DND-41 (cell line): ENCODE measurements at regions not wholly inside any gene's neighbourhood (a gene's known extent, or its start where the extent isn't known, plus 50 kb on each side); places are given as distances from the start of the nearest gene placed in this dataset.

Experiments
- ATAC-seq: fragments of 200-7000 bp; cut with Tn5 transposase; 3 replicates; pipeline ENCODE4 v1.9.1; 2021; ENCODE audit warnings: low read depth; ENCODE audit not compliant: insufficient read depth
- DNase-seq: peaks from one replicate; pipeline ENCODE4 v3.0.0-alpha.2; 2020
- H2AFZ ChIP-seq: 2 replicates; pipeline ENCODE4 v1.6.0; 2012; ENCODE audit warnings: low read depth, low read length
- H3K27ac ChIP-seq: 2 replicates; pipeline ENCODE4 v1.5.1; 2012; ENCODE audit warnings: low read length, inconsistent platforms
- H3K27me3 ChIP-seq: fragments of 200-600 bp; sonication (generic); 2 replicates; pipeline ENCODE4 v1.6.0; 2012; ENCODE audit warnings: low read length, mild to moderate bottlenecking, inconsistent platforms; ENCODE audit not compliant: insufficient read depth, poor library complexity
- H3K36me3 ChIP-seq: 2 replicates; pipeline ENCODE4 v1.5.1; 2012; ENCODE audit warnings: low read length, inconsistent platforms; ENCODE audit not compliant: insufficient read depth
- H3K4me1 ChIP-seq: 2 replicates; pipeline ENCODE4 v1.5.1; 2012; ENCODE audit warnings: mild to moderate bottlenecking, low read length; ENCODE audit not compliant: insufficient read depth
- H3K4me2 ChIP-seq: 2 replicates; pipeline ENCODE4 v1.6.0; 2012; ENCODE audit warnings: mild to moderate bottlenecking, moderate library complexity, low read length, inconsistent platforms; ENCODE audit not compliant: insufficient read depth
- H3K4me3 ChIP-seq, 2 experiments: fragments of 200-600 bp in 1 of 2; shearing (Covaris generic) in 1 of 2; 2 replicates each; pipeline ENCODE4 v1.5.1; 2012 to 2016; ENCODE audit warnings: inconsistent platforms in 2 of 2, low read length in 2 of 2, mild to moderate bottlenecking in 2 of 2, low read depth in 1 of 2, moderate library complexity in 1 of 2
- H3K79me2 ChIP-seq: 2 replicates; pipeline ENCODE4 v1.6.0; 2012; ENCODE audit warnings: low read length, inconsistent platforms; ENCODE audit not compliant: insufficient read depth
- H3K9ac ChIP-seq: 2 replicates; pipeline ENCODE4 v1.6.0; 2012; ENCODE audit warnings: low read depth, mild to moderate bottlenecking, inconsistent platforms, low read length, moderate library complexity
- H3K9me3 ChIP-seq: 2 replicates; pipeline ENCODE4 v1.5.1; 2012; ENCODE audit warnings: low read length, moderate library complexity, mild to moderate bottlenecking, inconsistent platforms; ENCODE audit not compliant: insufficient read depth, severe bottlenecking
- H4K20me1 ChIP-seq: 2 replicates; pipeline ENCODE4 v1.6.0; 2012; ENCODE audit warnings: low read length; ENCODE audit not compliant: insufficient read depth
- CTCF ChIP-seq: IDR thresholded peaks from 2 replicates; pipeline ENCODE4 v1.5.1; 2012; ENCODE audit warnings: borderline replicate concordance, low read length, moderate library complexity, mild to moderate bottlenecking; ENCODE audit not compliant: poor library complexity, severe bottlenecking; ENCODE audit errors: extremely low read depth
- EZH2 ChIP-seq: IDR thresholded peaks from 3 replicates; pipeline ENCODE4 v1.6.1; 2012; ENCODE audit warnings: borderline replicate concordance, low read depth, mild to moderate bottlenecking, moderate library complexity, low read length, inconsistent platforms; ENCODE audit not compliant: severe bottlenecking

- Histone ChIP-seq H3K9ac (no peak overlapping the region), H3K36me3 (no peaks in the 10 kb centered on the region), H3K4me1 (no peaks in the 10 kb centered on the region), H4K20me1 (no peaks in the 10 kb centered on the region), H3K9me3 (no peaks in the 10 kb centered on the region), H2AFZ (no peak overlapping the region), H3K4me3 (no peak overlapping the region), H3K27me3 (no peaks in the 10 kb centered on the region), H3K27ac (no peak overlapping the region), H3K4me2 (no peak overlapping the region), H3K79me2 (no peaks in the 10 kb centered on the region)
- ATAC-seq (no peak), DNase-seq (no peak)
- TF ChIP-seq EZH2 = no peak
- TF ChIP-seq CTCF = no peak
These were observed 539.7 kb downstream of the AACS start for GRCh38 chr12:125604976-125605375.

GRCh38 chr12:125606312-125606711 lies 541.1 kb downstream of the AACS start:
- Histone ChIP-seq H3K4me1 (no peaks in the 10 kb centered on the region), H3K4me3 (no peak overlapping the region), H3K27me3 (no peaks in the 10 kb centered on the region), H3K27ac (no peak overlapping the region), H4K20me1 (no peaks in the 10 kb centered on the region), H3K9ac (no peak overlapping the region), H3K79me2 (no peaks in the 10 kb centered on the region), H3K36me3 (no peaks in the 10 kb centered on the region), H3K4me2 (no peak overlapping the region), H2AFZ (no peak overlapping the region), H3K9me3 (no peaks in the 10 kb centered on the region)
- no peak for TF ChIP-seq EZH2
- TF ChIP-seq CTCF = no peak
- DNase-seq (no peak), ATAC-seq (no peak)

- no peak for ATAC-seq
- Histone ChIP-seq H3K27me3 (no peaks in the 10 kb centered on the region), H3K4me2 (no peak overlapping the region), H3K9ac (no peak overlapping the region), H2AFZ (no peak overlapping the region), H3K36me3 (no peaks in the 10 kb centered on the region), H3K79me2 (no peaks in the 10 kb centered on the region), H3K4me3 (no peak overlapping the region), H3K9me3 (no peaks in the 10 kb centered on the region), H3K4me1 (no peaks in the 10 kb centered on the region), H4K20me1 (no peaks in the 10 kb centered on the region), H3K27ac (no peak overlapping the region)
- TF ChIP-seq EZH2 = no peak
- no peak for TF ChIP-seq CTCF
- DNase-seq = no peak
These were observed 545.1 kb downstream of the AACS start for GRCh38 chr12:125610292-125610691.

- no peak for ATAC-seq
- no peak overlapping the region for H3K27ac ChIP-seq
- H3K4me3 ChIP-seq = no peak overlapping the region
- H4K20me1 ChIP-seq = no peaks in the 10 kb centered on the region
- no peaks in the 10 kb centered on the region for H3K36me3 ChIP-seq
- no peak overlapping the region for H2AFZ ChIP-seq
- no peaks in the 10 kb centered on the region for H3K4me1 ChIP-seq
- no peaks in the 10 kb centered on the region for H3K27me3 ChIP-seq
- no peaks in the 10 kb centered on the region for H3K9me3 ChIP-seq
- H3K9ac ChIP-seq = no peak overlapping the region
- no peak for DNase-seq
- TF ChIP-seq CTCF = no peak
- no peak for TF ChIP-seq EZH2
- H3K4me2 ChIP-seq = no peak overlapping the region
- H3K79me2 ChIP-seq = no peaks in the 10 kb centered on the region
These were observed 545.7 kb downstream of the AACS start for GRCh38 chr12:125610971-125611370.
